ENCODE measurements at regions not wholly inside any gene's neighbourhood (a gene's known extent, or its start where the extent isn't known, plus 50 kb on each side); places are given as distances from the start of the nearest gene placed in this dataset.

GRCh38 chr16:66093191-66093590 lies 273.3 kb upstream of the CDH5 start:
- TF ChIP-seq, protein P1, sequence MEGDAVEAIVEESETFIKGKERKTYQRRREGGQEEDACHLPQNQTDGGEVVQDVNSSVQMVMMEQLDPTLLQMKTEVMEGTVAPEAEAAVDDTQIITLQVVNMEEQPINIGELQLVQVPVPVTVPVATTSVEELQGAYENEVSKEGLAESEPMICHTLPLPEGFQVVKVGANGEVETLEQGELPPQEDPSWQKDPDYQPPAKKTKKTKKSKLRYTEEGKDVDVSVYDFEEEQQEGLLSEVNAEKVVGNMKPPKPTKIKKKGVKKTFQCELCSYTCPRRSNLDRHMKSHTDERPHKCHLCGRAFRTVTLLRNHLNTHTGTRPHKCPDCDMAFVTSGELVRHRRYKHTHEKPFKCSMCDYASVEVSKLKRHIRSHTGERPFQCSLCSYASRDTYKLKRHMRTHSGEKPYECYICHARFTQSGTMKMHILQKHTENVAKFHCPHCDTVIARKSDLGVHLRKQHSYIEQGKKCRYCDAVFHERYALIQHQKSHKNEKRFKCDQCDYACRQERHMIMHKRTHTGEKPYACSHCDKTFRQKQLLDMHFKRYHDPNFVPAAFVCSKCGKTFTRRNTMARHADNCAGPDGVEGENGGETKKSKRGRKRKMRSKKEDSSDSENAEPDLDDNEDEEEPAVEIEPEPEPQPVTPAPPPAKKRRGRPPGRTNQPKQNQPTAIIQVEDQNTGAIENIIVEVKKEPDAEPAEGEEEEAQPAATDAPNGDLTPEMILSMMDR (IDR thresholded peaks at IDR 0.05), result no peak
- no peak for TF ChIP-seq POLR2A (IDR thresholded peaks at IDR 0.05; ENCODE audit: low read depth)
